ENCODE measurements at regions not wholly inside any gene's neighbourhood (a gene's known extent, or its start where the extent isn't known, plus 50 kb on each side); places are given as distances from the start of the nearest gene placed in this dataset.

GRCh38 chr9:88733651-88734421 is 198.9 kb downstream of the NXNL2 start:
- H3K27ac ChIP-seq: no peak overlapping the region

GRCh38 chr9:88734527-88734926 is 199.5 kb downstream of the NXNL2 start:
- H3K27ac ChIP-seq: no peak overlapping the region
- TF ChIP-seq CTCF (IDR thresholded peaks at IDR 0.05) (no peak), ZFX (IDR thresholded peaks at IDR 0.05; ENCODE audit: borderline replicate concordance) (no peak)

More at GRCh38 chr9:88733651-88734421, 198.9 kb downstream of the NXNL2 start:
- no peak for TF ChIP-seq ZFX (IDR thresholded peaks at IDR 0.05; ENCODE audit: borderline replicate concordance)
- TF ChIP-seq CTCF (IDR thresholded peaks at IDR 0.05): no peak

- no peak overlapping the region for H3K27ac ChIP-seq
- TF ChIP-seq ZFX (IDR thresholded peaks at IDR 0.05; ENCODE audit: borderline replicate concordance) (no peak), CTCF (IDR thresholded peaks at IDR 0.05) (no peak)
Measured at GRCh38 chr9:88736136-88736637, 201.2 kb downstream of the NXNL2 start.

- no peak overlapping the region for H3K27ac ChIP-seq
- TF ChIP-seq ZFX (IDR thresholded peaks at IDR 0.05; ENCODE audit: borderline replicate concordance) (no peak), CTCF (IDR thresholded peaks at IDR 0.05) (no peak)
Measured at GRCh38 chr9:88737031-88737430, 202.1 kb downstream of the NXNL2 start.

- no peak for TF ChIP-seq ZFX (IDR thresholded peaks at IDR 0.05; ENCODE audit: borderline replicate concordance)
- no peak for TF ChIP-seq CTCF (IDR thresholded peaks at IDR 0.05)
- no peak overlapping the region for H3K27ac ChIP-seq
Measured at GRCh38 chr9:88737876-88738275, 202.9 kb downstream of the NXNL2 start.

- TF ChIP-seq CTCF (IDR thresholded peaks at IDR 0.05): no peak
- no peak for TF ChIP-seq ZFX (IDR thresholded peaks at IDR 0.05; ENCODE audit: borderline replicate concordance)
- no peak overlapping the region for H3K27ac ChIP-seq
Measured at GRCh38 chr9:88738709-88739108, 203.7 kb downstream of the NXNL2 start.

- TF ChIP-seq CTCF (IDR thresholded peaks at IDR 0.05) (no peak), ZFX (IDR thresholded peaks at IDR 0.05; ENCODE audit: borderline replicate concordance) (no peak)
- no peak overlapping the region for H3K27ac ChIP-seq
Measured at GRCh38 chr9:88739373-88739772, 204.4 kb downstream of the NXNL2 start.

Data from 22Rv1 (cell line).